IPS-18a (cell line): ENCODE measurements at regions not wholly inside any gene's neighbourhood (a gene's known extent, or its start where the extent isn't known, plus 50 kb on each side); places are given as distances from the start of the nearest gene placed in this dataset.

Experiments used
- H3K27ac ChIP-seq: one replicate; pipeline ENCODE4 v1.5.1; 2013; ENCODE audit warnings: low read length
- H3K27me3 ChIP-seq: one replicate; pipeline ENCODE4 v1.6.1; 2013; ENCODE audit warnings: mild to moderate bottlenecking, low read length; ENCODE audit not compliant: control insufficient read depth, insufficient read depth
- H3K36me3 ChIP-seq: one replicate; pipeline ENCODE4 v1.6.1; 2013; ENCODE audit warnings: low read depth, low read length; ENCODE audit not compliant: control insufficient read depth
- H3K4me1 ChIP-seq: one replicate; pipeline ENCODE4 v1.6.1; 2013; ENCODE audit warnings: low read depth, low read length; ENCODE audit not compliant: control insufficient read depth
- H3K4me3 ChIP-seq: one replicate; pipeline ENCODE4 v1.5.1; 2013; ENCODE audit warnings: low read length
- H3K9ac ChIP-seq: one replicate; pipeline ENCODE4 v1.6.1; 2013; ENCODE audit warnings: mild to moderate bottlenecking, low read length, moderate library complexity
- H3K9me3 ChIP-seq: one replicate; pipeline ENCODE4 v1.6.1; 2013; ENCODE audit warnings: low read depth, low read length; ENCODE audit not compliant: control insufficient read depth

- Histone ChIP-seq H3K4me3 (no peak overlapping the region), H3K9ac (no peak overlapping the region), H3K4me1 (peaks cover 4% of the 10 kb centered on the region), H3K9me3 (no peaks in the 10 kb centered on the region), H3K36me3 (no peaks in the 10 kb centered on the region), H3K27ac (no peak overlapping the region), H3K27me3 (no peaks in the 10 kb centered on the region)
These were observed 236.8 kb downstream of the GRB14 start for GRCh38 chr2:164384434-164384833.

DNA sequence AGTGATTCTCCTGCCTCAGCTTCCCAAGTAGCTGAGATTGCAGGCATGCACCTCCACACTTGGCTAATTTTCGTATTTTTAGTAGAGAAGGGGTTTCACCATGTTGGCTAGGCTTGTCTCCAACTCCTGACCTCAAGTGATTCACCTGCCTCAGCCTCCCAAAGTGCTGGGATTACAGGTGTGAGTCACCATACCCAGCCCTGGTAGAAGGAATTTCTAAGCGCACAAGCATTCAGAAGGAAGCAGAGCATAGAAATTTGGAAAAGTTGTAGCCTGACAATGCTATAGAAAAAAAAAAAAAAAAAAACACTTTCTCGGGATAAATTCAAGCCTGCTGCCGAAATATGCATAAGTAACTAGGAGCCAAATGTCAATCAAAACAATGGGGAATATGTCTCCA is 249.4 kb downstream of the GRB14 start:
- no peaks in the 10 kb centered on the region for H3K27me3 ChIP-seq
- peaks cover 5% of the 10 kb centered on the region for H3K9me3 ChIP-seq
- no peak overlapping the region for H3K9ac ChIP-seq
- H3K4me3 ChIP-seq: no peak overlapping the region
- no peaks in the 10 kb centered on the region for H3K4me1 ChIP-seq
- no peak overlapping the region for H3K27ac ChIP-seq
- no peaks in the 10 kb centered on the region for H3K36me3 ChIP-seq

GRCh38 chr2:164369366-164369765 is 251.9 kb downstream of the GRB14 start:
- Histone ChIP-seq H3K27me3 (no peaks in the 10 kb centered on the region), H3K9me3 (peaks cover 5% of the 10 kb centered on the region), H3K4me1 (no peaks in the 10 kb centered on the region), H3K36me3 (no peaks in the 10 kb centered on the region), H3K9ac (no peak overlapping the region), H3K4me3 (no peak overlapping the region), H3K27ac (no peak overlapping the region)

- Histone ChIP-seq H3K9me3 (peaks cover 5% of the 10 kb centered on the region), H3K27me3 (no peaks in the 10 kb centered on the region), H3K9ac (no peak overlapping the region), H3K36me3 (no peaks in the 10 kb centered on the region), H3K4me3 (no peak overlapping the region), H3K4me1 (no peaks in the 10 kb centered on the region), H3K27ac (no peak overlapping the region)
These were observed 252.4 kb downstream of the GRB14 start for GRCh38 chr2:164368896-164369295.

DNA sequence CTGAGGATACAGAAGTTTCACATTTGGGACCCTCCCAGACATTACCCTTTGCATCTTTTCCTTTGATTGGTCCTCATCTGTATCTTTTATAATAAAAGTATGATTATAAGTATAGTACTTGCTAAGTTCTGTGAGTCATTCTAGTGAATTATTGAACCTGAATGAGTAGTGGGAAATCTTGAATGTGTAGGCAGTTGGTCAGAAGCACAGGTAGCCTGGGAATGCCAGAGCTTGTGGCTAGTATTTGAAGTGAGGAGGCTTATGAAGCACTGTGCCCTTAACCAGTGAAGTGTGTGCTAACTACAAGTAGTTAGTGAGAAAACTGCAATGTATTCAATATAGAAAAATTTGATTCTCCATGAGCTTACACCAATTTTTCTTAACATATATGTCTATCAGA is 257.6 kb downstream of the GRB14 start:
- H3K36me3 ChIP-seq: no peaks in the 10 kb centered on the region
- H3K4me1 ChIP-seq: no peaks in the 10 kb centered on the region
- no peaks in the 10 kb centered on the region for H3K27me3 ChIP-seq
- no peaks in the 10 kb centered on the region for H3K9me3 ChIP-seq
- H3K9ac ChIP-seq: no peak overlapping the region
- H3K4me3 ChIP-seq: no peak overlapping the region
- no peak overlapping the region for H3K27ac ChIP-seq

DNA sequence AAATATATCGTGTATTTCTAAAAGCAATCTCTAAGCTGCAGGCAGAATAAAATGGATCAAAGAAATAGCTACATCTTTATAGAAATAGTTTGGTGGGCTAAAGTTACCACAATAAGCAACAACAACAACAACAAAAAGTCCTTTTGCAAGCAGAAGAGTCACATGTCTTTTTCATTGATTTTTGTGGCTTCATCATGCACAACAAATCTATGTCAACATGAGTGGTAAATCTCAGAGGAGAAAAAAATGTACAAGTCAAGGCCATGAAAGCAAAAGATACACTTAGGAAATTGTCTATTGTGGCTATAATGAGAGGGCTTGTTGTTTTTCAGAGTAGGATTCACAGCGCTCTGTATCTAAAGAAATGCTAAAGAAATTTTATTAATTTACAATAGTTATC is 269.7 kb downstream of the GRB14 start:
- no peaks in the 10 kb centered on the region for H3K9me3 ChIP-seq
- H3K4me3 ChIP-seq: no peak overlapping the region
- H3K27ac ChIP-seq: no peak overlapping the region
- H3K9ac ChIP-seq: no peak overlapping the region
- H3K4me1 ChIP-seq: no peaks in the 10 kb centered on the region
- no peaks in the 10 kb centered on the region for H3K27me3 ChIP-seq
- H3K36me3 ChIP-seq: no peaks in the 10 kb centered on the region

GRCh38 chr2:164335947-164336346 is 285.3 kb downstream of the GRB14 start:
- H3K4me1 ChIP-seq: peaks cover 18% of the 10 kb centered on the region
- no peak overlapping the region for H3K4me3 ChIP-seq
- peaks cover 5% of the 10 kb centered on the region for H3K9me3 ChIP-seq
- H3K27ac ChIP-seq: no peak overlapping the region
- no peaks in the 10 kb centered on the region for H3K36me3 ChIP-seq
- H3K9ac ChIP-seq: no peak overlapping the region
- no peaks in the 10 kb centered on the region for H3K27me3 ChIP-seq

DNA sequence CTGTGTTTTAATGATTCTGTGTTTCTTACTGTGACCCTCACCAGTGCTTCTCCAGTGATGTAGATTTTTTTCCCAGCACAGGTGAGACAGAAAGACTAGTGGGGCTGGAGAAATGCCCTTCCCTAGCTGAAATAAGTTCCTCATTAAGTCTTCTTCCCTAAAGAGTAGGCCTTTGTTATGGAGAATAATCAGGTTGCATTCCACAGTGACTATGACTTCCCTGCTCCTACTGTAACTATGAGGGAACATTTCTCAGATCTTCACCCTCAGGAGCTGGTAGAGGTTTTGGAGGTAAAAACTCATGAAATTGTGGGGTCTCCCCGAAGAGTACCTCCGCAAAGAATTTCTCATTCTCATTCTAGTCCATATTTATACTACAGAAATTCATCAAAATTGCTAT is 286.2 kb downstream of the GRB14 start:
- H3K9ac ChIP-seq: no peak overlapping the region
- H3K4me1 ChIP-seq: peaks cover 21% of the 10 kb centered on the region
- no peak overlapping the region for H3K4me3 ChIP-seq
- no peak overlapping the region for H3K27ac ChIP-seq
- H3K27me3 ChIP-seq: no peaks in the 10 kb centered on the region
- H3K36me3 ChIP-seq: no peaks in the 10 kb centered on the region
- H3K9me3 ChIP-seq: peaks cover 5% of the 10 kb centered on the region

DNA sequence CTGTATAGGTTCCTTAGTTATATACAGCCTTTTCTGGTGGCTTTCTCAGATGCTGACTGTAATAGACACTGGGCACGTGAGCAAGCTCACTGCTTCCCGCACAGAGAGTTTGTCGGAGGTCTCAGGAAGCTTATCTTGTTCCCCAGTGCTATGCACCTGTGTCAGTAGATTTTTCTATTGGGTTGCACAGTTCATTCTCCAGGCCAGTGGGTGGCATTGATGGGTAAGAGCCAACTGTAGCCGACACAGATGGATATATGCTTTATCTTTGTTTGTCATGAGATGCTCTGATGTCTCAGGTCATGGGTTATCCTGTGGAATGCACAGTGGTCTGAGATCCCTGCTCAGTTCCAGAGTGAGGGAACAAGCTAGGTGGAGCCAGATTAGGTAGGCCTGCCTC is 293.0 kb downstream of the GRB14 start:
- no peaks in the 10 kb centered on the region for H3K36me3 ChIP-seq
- no peaks in the 10 kb centered on the region for H3K9me3 ChIP-seq
- no peak overlapping the region for H3K9ac ChIP-seq
- H3K4me3 ChIP-seq: no peak overlapping the region
- H3K27me3 ChIP-seq: no peaks in the 10 kb centered on the region
- H3K27ac ChIP-seq: no peak overlapping the region
- H3K4me1 ChIP-seq: peaks cover 3% of the 10 kb centered on the region

- Histone ChIP-seq H3K9ac (no peak overlapping the region), H3K27ac (no peak overlapping the region), H3K36me3 (no peaks in the 10 kb centered on the region), H3K4me3 (no peak overlapping the region), H3K27me3 (no peaks in the 10 kb centered on the region), H3K9me3 (no peaks in the 10 kb centered on the region), H3K4me1 (no peaks in the 10 kb centered on the region)
These were observed 297.3 kb downstream of the GRB14 start for GRCh38 chr2:164323978-164324377.

GRCh38 chr2:164314148-164314547 is 307.1 kb downstream of the GRB14 start:
- Histone ChIP-seq H3K27ac (no peak overlapping the region), H3K9me3 (no peaks in the 10 kb centered on the region), H3K36me3 (no peaks in the 10 kb centered on the region), H3K4me3 (no peak overlapping the region), H3K4me1 (no peaks in the 10 kb centered on the region), H3K27me3 (no peaks in the 10 kb centered on the region), H3K9ac (no peak overlapping the region)

- no peak overlapping the region for H3K27ac ChIP-seq
- H3K4me1 ChIP-seq: peaks cover 17% of the 10 kb centered on the region
- no peaks in the 10 kb centered on the region for H3K27me3 ChIP-seq
- H3K36me3 ChIP-seq: no peaks in the 10 kb centered on the region
- no peaks in the 10 kb centered on the region for H3K9me3 ChIP-seq
- no peak overlapping the region for H3K4me3 ChIP-seq
- H3K9ac ChIP-seq: no peak overlapping the region
These were observed 314.4 kb downstream of the GRB14 start for GRCh38 chr2:164306872-164307271.
